ENCODE measurements at regions not wholly inside any gene's neighbourhood (a gene's known extent, or its start where the extent isn't known, plus 50 kb on each side); places are given as distances from the start of the nearest gene placed in this dataset.

DNA sequence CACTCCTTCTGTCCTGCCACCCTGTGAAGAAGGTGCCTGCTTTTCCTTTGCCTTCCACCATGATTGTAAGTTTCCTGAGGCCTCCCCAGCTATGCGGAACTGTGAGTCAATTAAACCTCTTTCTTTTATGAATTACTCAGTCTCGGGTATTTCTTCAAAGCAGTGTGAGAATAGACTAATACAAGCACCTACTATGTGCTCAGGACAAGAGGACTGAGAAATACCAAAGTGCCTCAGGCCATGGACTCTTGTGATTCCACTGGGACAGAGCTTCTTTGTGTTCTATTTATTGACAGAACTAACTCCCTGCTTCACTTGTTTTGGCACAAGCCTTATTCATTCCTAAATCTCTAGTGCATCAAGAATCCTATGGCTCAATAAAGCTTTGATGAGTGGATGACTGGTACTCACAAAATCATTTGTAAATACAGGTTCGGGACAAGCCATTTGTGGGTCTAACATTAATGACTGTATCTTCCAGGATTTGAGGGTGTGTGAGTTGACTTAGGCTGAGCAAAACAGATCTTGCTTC lies 204.2 kb downstream of the PDCD6IP start:
- Mint-ChIP-seq H3K9me3 (no peaks in the 10 kb centered on the region), H3K36me3 (no peaks in the 10 kb centered on the region), H3K27ac (no peak overlapping the region), H3K4me3 (no peak overlapping the region), H3K4me1 (ENCODE audit: low read depth) (no peaks in the 10 kb centered on the region), H3K27me3 (no peaks in the 10 kb centered on the region)
- DNase-seq = no peak
- ChIA-PET CTCF (interaction anchor here (0.7 kb wide), 1 partner anchor 615 kb away, joined by 3 read pairs; no protein-coding TSS in a partner anchor), POLR2A (no interaction called here)
- intact Hi-C loops (cut with micrococcal nuclease) = no loop called here

DNA sequence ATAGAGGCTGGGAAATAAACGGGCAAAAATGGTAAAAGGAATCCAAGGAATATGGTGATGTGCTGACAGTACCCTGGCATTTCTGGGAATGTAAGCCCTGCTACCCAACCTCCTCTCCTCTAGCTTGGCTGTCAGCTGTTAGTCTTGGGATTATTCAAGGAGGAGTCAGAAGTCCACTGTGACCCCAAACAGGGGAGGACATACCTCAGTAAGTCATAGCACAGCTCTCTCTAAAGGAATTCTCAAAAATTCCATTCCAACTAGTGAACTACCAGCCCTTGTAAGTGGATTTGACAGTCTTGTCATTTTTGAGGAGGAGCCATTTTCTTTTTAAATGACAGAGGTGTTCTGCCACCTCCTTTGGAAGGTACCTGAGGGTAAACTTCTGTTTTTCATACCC lies 207.5 kb downstream of the PDCD6IP start:
- ChIA-PET CTCF (no interaction called here), POLR2A (no interaction called here)
- no peak for DNase-seq
- no peaks in the 10 kb centered on the region for H3K27me3 Mint-ChIP-seq
- H3K27ac Mint-ChIP-seq = no peak overlapping the region
- no peak overlapping the region for H3K4me3 Mint-ChIP-seq
- H3K36me3 Mint-ChIP-seq = no peaks in the 10 kb centered on the region
- intact Hi-C loops (cut with micrococcal nuclease) = no loop called here
- H3K4me1 Mint-ChIP-seq (ENCODE audit: low read depth) = no peaks in the 10 kb centered on the region
- H3K9me3 Mint-ChIP-seq = no peaks in the 10 kb centered on the region

DNA sequence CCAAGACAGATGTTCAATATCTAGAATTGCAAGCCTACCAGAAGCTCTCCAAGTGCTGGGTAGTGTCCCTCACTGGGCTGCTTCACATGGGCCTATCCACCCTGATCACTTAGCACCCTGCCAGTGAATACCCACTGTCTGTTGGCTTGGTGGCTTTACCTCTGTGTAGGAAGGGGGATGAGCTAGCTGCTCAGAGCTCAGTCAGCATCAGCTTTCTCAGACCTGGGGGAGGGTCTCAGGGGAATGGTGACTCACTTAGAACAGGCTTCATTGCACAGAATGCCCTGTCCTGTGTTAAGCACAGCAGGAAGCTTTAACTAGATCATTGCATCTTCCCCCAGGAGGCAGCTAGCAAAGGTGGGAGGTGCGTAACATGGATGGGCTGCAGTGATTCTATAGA lies 209.8 kb downstream of the PDCD6IP start:
- intact Hi-C loops (cut with micrococcal nuclease) = no loop called here
- ChIA-PET CTCF (no interaction called here), POLR2A (no interaction called here)
- Mint-ChIP-seq H3K36me3 (no peaks in the 10 kb centered on the region), H3K4me3 (no peak overlapping the region), H3K9me3 (no peaks in the 10 kb centered on the region), H3K27me3 (no peaks in the 10 kb centered on the region), H3K27ac (no peak overlapping the region), H3K4me1 (ENCODE audit: low read depth) (no peaks in the 10 kb centered on the region)
- no peak for DNase-seq

DNA sequence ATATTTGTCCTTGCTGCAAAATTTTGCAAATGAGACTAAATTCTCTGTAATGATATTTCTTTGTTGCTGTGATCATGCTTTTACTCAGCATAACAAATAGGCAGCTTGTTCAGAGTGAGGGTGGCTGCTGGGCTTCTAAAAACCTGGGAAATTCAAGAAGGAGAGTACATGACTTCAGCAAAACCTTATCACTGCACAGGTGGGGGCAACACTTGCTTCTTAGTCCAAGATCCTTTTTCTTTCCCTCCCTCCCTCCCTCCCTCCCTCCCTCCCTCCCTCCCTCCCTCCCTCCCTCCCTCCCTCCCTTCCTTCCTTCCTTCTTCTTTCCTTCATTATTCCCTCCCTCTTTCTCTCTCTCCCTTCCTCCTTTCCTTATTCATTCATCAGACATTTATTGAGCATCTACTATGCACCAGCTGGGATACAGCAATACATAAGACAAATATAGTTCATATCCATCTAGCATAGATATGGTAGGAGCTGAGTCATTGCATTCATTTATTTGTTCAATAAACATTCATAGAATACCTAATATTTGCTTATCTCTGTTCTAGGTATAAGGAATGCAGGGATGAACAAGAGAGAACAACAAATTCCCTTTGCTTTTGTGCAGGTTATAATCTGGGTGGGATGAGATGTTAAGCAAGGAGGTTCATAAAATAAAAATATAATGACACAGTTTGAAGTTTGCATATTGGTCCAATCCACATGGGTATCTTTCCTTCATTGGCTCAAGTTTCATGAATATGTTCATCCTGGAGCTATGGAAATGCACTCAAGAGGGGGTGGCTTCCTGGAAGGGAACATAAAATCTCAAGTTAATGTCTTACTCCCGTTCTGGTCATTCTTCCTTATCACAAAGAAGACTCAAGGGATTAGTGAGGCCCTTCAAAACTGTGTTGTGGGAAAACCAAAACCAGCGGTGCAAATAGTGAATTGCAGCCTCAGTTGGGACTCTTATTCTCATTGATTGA lies 210.7 kb downstream of the PDCD6IP start:
- DNase-seq = no peak
- Mint-ChIP-seq H3K4me3 (no peak overlapping the region), H3K36me3 (no peaks in the 10 kb centered on the region), H3K9me3 (no peaks in the 10 kb centered on the region), H3K27me3 (no peaks in the 10 kb centered on the region), H3K27ac (no peak overlapping the region), H3K4me1 (ENCODE audit: low read depth) (no peaks in the 10 kb centered on the region)
- ChIA-PET CTCF (no interaction called here), POLR2A (no interaction called here)
- intact Hi-C loops (cut with micrococcal nuclease) = no loop called here

DNA sequence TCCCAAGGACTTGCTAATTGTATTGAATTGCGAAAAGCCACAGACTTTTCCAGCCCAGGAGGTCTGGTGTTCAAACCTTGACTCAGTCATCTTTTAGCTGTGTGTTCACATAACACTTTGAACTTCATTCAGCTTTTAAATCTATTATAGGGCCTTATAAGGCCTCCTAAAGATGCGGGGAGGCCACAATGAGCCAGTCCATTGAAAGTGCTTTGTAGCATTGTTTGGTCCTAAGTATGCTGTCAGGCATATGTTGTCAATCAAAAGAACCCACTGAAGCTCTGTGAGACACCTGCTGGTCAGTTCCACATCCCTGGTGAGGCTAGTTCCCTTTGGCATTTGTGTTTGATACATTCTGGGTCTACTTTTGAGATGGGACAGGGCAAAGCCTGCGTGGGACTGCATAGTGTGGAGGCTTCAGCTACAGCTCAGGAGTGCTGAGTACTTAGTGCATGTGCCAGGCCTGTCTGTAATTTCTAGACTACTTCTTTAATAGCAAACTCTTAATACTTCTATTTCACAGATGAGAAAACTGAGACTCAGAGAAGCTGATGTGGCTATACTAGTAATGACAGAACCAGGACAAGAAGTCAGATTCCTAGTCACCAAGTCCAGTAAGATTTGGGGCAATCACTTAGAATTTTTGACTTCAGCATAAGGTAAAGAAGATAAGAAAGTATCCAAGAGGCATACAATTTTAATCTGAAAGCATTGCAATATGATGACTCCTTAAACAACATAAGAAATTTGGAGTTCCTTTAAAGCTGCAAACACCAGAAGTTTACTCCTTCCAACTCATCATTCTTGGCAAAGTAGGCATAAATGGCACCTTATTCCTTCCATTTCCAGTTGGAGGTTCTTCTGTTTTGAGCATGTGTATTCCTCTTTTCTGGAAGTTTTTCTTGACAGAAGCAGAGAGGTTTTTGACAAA lies 213.0 kb downstream of the PDCD6IP start:
- no peak for DNase-seq
- intact Hi-C loops (cut with micrococcal nuclease) = loop anchor here (10.0 kb wide), 1 partner anchor 127 kb away; no protein-coding TSS in a partner anchor
- ChIA-PET POLR2A (no interaction called here), CTCF (interaction anchor here (1.0 kb wide), 1 partner anchor 128 kb away, joined by 3 read pairs; no protein-coding TSS in a partner anchor)
- Mint-ChIP-seq H3K9me3 (no peaks in the 10 kb centered on the region), H3K27me3 (no peaks in the 10 kb centered on the region), H3K4me3 (no peak overlapping the region), H3K4me1 (ENCODE audit: low read depth) (no peaks in the 10 kb centered on the region), H3K36me3 (no peaks in the 10 kb centered on the region), H3K27ac (no peak overlapping the region)

DNA sequence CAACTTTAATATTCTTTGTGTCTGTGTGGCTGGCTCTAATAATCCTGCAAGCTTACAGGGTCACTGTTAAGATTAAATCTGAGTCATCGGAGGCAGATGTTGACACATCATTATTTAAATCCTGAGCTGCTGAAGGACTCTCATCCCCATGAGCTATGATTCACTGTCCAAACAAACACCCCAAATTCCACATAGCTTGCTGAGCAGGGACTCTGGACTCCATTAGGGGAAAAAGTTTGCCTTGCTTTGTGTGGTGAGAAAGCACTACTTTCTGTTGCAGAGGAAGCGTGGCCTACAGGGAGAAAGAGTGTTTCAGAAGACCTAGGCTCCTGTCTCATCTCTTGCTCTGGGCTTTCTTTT lies 213.7 kb downstream of the PDCD6IP start:
- ChIA-PET CTCF (interaction anchor here (1.0 kb wide), 1 partner anchor 128 kb away, joined by 3 read pairs; no protein-coding TSS in a partner anchor), POLR2A (no interaction called here)
- DNase-seq = no peak
- intact Hi-C loops (cut with micrococcal nuclease) = loop anchor here (10.0 kb wide), 1 partner anchor 127 kb away; no protein-coding TSS in a partner anchor
- peaks cover 5% of the 10 kb centered on the region for H3K4me1 Mint-ChIP-seq (ENCODE audit: low read depth)
- H3K9me3 Mint-ChIP-seq = no peaks in the 10 kb centered on the region
- H3K4me3 Mint-ChIP-seq = no peak overlapping the region
- no peak overlapping the region for H3K27ac Mint-ChIP-seq
- H3K36me3 Mint-ChIP-seq = no peaks in the 10 kb centered on the region
- no peaks in the 10 kb centered on the region for H3K27me3 Mint-ChIP-seq

DNA sequence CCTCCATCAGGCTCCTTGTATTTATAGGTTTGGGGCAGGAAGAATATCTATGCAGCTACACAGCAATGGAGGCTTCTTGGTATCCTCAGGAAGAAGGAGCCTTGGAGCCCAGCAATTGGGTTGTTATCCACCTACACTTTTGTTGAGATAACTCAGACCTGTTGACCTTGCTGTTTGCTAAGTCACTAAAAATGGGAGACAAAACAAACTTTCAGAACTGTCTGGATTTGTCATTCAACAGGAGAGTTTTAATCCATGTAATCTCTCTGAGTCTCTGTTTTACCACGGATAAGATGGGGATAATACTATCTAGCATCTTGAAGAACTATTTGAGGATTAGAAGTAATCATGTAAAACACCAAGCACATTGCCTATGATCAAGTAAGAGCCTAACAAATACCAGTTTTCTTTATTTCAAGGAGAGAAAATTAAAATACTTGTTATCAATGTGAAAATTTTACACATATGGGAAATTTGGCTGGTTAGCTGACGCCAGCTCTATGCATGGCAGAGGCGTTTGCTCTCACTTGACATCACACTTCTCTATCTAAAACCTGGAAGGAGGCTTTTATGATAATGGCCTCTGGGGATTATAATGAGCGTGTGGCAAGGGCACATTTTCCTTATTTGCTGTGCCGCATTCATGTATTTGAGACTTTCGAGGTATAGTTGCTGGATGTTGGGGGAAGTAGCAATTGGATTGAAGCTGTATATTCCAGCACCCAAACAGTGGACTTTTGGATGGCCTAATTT lies 215.6 kb downstream of the PDCD6IP start:
- ChIA-PET POLR2A (no interaction called here), CTCF (no interaction called here)
- Mint-ChIP-seq H3K4me3 (no peak overlapping the region), H3K36me3 (no peaks in the 10 kb centered on the region), H3K27ac (no peak overlapping the region), H3K9me3 (no peaks in the 10 kb centered on the region), H3K4me1 (ENCODE audit: low read depth) (peaks cover 15% of the 10 kb centered on the region), H3K27me3 (no peaks in the 10 kb centered on the region)
- intact Hi-C loops (cut with micrococcal nuclease) = loop anchor here (10.0 kb wide), 1 partner anchor 129 kb away; no protein-coding TSS in a partner anchor
- DNase-seq = no peak

DNA sequence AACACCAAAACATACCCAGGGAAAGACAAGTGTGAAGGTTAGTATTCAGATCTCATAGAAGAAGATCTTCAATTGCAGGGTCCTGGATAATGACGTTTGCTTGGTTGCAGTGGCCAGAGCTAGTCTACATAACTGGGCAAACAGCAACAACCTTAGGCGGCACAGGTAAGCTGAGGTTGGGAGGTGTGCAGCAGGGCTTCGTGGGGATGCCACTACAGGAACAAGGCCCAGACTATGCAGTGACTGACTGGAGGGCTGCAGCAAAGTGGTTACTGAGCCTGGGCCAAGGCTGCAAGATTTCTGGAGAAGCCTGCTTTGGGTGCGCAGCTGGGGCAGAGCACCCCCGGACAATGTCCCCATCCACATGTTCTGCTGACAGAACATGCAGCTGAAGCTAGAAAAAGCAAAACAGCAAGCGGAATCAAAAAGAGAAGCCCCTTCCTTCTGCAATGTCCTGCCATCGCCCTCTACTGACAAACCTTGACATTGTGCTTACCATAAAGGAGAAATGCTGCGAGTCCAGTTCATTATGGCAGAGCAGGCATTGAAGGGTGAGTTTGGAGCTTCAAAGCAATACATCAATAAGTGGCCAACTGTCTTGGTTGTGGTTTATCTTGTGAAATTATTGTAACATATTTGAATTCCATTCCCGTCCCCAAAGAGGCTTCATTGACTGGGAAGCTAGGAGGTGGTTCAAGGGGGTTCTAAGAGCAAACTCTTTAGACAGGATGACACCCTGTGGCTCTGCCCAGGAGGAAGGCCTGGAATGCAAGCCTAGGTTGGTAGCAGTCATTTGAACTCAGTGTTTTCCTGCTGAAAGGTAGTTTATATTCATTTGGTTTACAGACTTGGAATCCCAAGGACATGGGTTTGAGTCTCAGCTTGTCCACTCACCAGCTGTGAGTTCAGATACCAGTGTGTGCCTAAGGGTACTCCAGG lies 217.0 kb downstream of the PDCD6IP start:
- ChIA-PET POLR2A (no interaction called here), CTCF (interaction anchor here (1.5 to 2.5 kb wide), 2 partner anchors 132 to 135 kb away, joined by 3 to 18 read pairs; no protein-coding TSS in a partner anchor)
- H3K4me1 Mint-ChIP-seq (ENCODE audit: low read depth) = peaks cover 15% of the 10 kb centered on the region
- intact Hi-C loops (cut with micrococcal nuclease) = loop anchor here (10.0 kb wide), 1 partner anchor 131 kb away; no protein-coding TSS in a partner anchor
- no peak for DNase-seq
- H3K27ac Mint-ChIP-seq = no peak overlapping the region
- H3K27me3 Mint-ChIP-seq = no peaks in the 10 kb centered on the region
- H3K9me3 Mint-ChIP-seq = no peaks in the 10 kb centered on the region
- no peaks in the 10 kb centered on the region for H3K36me3 Mint-ChIP-seq
- no peak overlapping the region for H3K4me3 Mint-ChIP-seq

DNA sequence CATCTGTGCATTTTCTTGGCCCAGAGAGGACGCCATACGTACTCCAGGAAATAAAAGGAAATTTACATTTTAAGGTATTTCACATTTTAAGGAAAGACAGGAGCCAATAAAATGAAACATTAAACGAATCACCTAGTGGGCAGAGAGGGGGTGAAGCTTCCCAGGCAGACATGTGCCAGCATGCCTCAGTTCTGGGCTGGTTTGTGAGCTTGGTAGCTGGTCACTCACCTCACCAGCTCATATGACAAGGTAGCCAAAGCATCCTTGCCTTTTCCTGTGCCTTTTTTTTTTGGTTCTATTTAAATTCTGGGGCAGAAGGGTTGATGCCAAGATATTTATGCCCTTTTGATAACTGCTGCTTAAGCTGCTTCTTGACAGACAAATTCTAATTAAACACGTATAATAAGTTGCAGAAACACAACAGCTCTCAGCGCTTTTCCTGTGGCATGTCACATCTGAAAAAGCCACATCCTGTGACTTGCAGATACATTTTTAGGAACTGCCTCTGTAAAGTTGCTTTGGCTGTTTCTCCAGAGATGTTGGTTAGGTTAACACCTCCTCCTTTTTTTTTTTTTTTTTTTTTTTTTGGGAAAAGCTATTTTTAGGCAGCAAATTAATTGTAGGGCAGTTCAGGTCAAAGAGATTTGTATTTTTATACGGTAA lies 218.6 kb downstream of the PDCD6IP start:
- no peak overlapping the region for H3K4me3 Mint-ChIP-seq
- intact Hi-C loops (cut with micrococcal nuclease) = loop anchor here (10.0 kb wide), 1 partner anchor 132 kb away; no protein-coding TSS in a partner anchor
- DNase-seq = no peak
- POLR2A ChIA-PET = no interaction called here
- CTCF ChIA-PET = interaction anchor here (2.5 kb wide), 1 partner anchor 133 kb away, joined by 18 read pairs; no protein-coding TSS in a partner anchor
- no peak overlapping the region for H3K27ac Mint-ChIP-seq
- H3K27me3 Mint-ChIP-seq = no peaks in the 10 kb centered on the region
- H3K9me3 Mint-ChIP-seq = no peaks in the 10 kb centered on the region
- no peaks in the 10 kb centered on the region for H3K36me3 Mint-ChIP-seq
- H3K4me1 Mint-ChIP-seq (ENCODE audit: low read depth) = peaks cover 18% of the 10 kb centered on the region

DNA sequence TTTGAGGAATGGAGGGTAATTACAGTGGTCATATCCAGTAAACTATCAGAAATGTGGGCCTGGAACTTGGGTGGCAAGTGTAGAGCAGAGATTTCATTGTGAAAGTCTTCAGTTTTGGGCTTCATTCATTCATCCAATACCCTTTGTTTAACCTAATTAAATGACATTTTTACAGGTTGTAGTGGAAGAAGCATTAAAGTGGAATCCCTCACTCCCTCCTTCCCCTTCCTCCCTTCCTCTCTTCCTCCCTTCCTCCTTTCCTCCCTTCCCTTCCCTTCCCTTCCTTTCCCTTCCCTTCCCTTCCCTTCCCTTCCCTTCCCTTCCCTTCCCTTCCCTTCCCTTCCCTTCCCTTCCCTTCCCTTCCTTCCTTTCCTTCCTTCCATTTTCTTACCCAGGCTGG lies 219.3 kb downstream of the PDCD6IP start:
- ChIA-PET CTCF (interaction anchor here (1.3 kb wide), 1 partner anchor 134 kb away, joined by 3 read pairs; no protein-coding TSS in a partner anchor), POLR2A (no interaction called here)
- no peak overlapping the region for H3K27ac Mint-ChIP-seq
- intact Hi-C loops (cut with micrococcal nuclease) = loop anchor here (10.0 kb wide), 1 partner anchor 133 kb away; no protein-coding TSS in a partner anchor
- H3K36me3 Mint-ChIP-seq = no peaks in the 10 kb centered on the region
- no peaks in the 10 kb centered on the region for H3K9me3 Mint-ChIP-seq
- no peaks in the 10 kb centered on the region for H3K27me3 Mint-ChIP-seq
- H3K4me3 Mint-ChIP-seq = no peak overlapping the region
- DNase-seq = no peak
- peaks cover 18% of the 10 kb centered on the region for H3K4me1 Mint-ChIP-seq (ENCODE audit: low read depth)

Measured in activated CD4-positive, alpha-beta memory T cell treated with anti-CD3 and anti-CD28 coated beads for 36 hours (primary cell).